IMR-90 (cell line): ENCODE measurements at regions not wholly inside any gene's neighbourhood (a gene's known extent, or its start where the extent isn't known, plus 50 kb on each side); places are given as distances from the start of the nearest gene placed in this dataset.

Source experiments
- ATAC-seq: fragments of 200-7000 bp; cut with Tn5 transposase; 2 replicates; pipeline ENCODE4 v1.9.1; 2020; ENCODE audit warnings: low read depth, mild to moderate bottlenecking, moderate library complexity
- BruUV-seq: library from RNA; stranded (reverse); fragments of 400-500 nt; replicated peaks from 2 replicates; lab custom pipeline; 2021; lab: Mats Ljungman, UMichigan
- CTCF ChIA-PET: fragments of 300-600 bp; formaldehyde crosslinking; extraction: SDS; loops from one replicate; lab custom pipeline; 2021; ENCODE audit warnings: antibody characterized with exemption; lab: Yijun Ruan, JAX
- POLR2A ChIA-PET: fragments of 300-600 bp; sonication (Branson Sonifier 250); formaldehyde crosslinking; loops from one replicate; lab custom pipeline; 2022; ENCODE audit warnings: antibody characterized with exemption; ENCODE audit not compliant: unreplicated experiment; lab: Charles Lee
- DNase-seq: peaks from one replicate; pipeline ENCODE4 v3.0.0; 2013
- H2AFZ ChIP-seq: replicated peaks from 2 replicates; pipeline ENCODE3; 2013; ENCODE audit warnings: low read length, mild to moderate bottlenecking; ENCODE audit not compliant: poor library complexity
- H2AK5ac ChIP-seq: 2 replicates; pipeline ENCODE4 v1.6.1; 2013; ENCODE audit warnings: low read depth, low read length, inconsistent platforms
- H2AK9ac ChIP-seq: replicated peaks from 2 replicates; pipeline ENCODE3; 2013; ENCODE audit warnings: mild to moderate bottlenecking, low read depth, low read length, moderate library complexity; ENCODE audit not compliant: poor library complexity
- H2BK120ac ChIP-seq: 2 replicates; pipeline ENCODE4 v1.6.1; 2013; ENCODE audit warnings: low read depth, low read length, inconsistent platforms
- H2BK15ac ChIP-seq: 3 replicates; pipeline ENCODE4 v1.6.1; 2013; ENCODE audit warnings: low read depth, low read length, inconsistent platforms
- H2BK20ac ChIP-seq: 2 replicates; pipeline ENCODE4 v1.6.1; 2013; ENCODE audit warnings: low read depth, mild to moderate bottlenecking, inconsistent platforms, low read length, moderate library complexity
- H2BK5ac ChIP-seq: 2 replicates; pipeline ENCODE4 v1.6.1; 2013; ENCODE audit warnings: mild to moderate bottlenecking, low read depth, low read length, inconsistent platforms; ENCODE audit not compliant: poor library complexity, severe bottlenecking
- H3K14ac ChIP-seq: replicated peaks from 2 replicates; pipeline ENCODE4 v1.6.1; 2013; ENCODE audit warnings: low read depth, low read length, inconsistent platforms
- H3K18ac ChIP-seq: 2 replicates; pipeline ENCODE4 v1.6.1; 2013; ENCODE audit warnings: low read depth, low read length, control low read depth
- H3K23ac ChIP-seq: 2 replicates; pipeline ENCODE4 v1.6.1; 2013; ENCODE audit warnings: low read depth, low read length, inconsistent platforms
- H3K27ac ChIP-seq: 2 replicates; pipeline ENCODE4 v1.5.1; 2013; ENCODE audit warnings: mild to moderate bottlenecking, control low read depth, low read length; ENCODE audit not compliant: insufficient read depth
- H3K27me3 ChIP-seq: 2 replicates; pipeline ENCODE4 v1.6.1; 2013; ENCODE audit warnings: low read length; ENCODE audit not compliant: control insufficient read depth, insufficient read depth
- H3K36me3 ChIP-seq: 2 replicates; pipeline ENCODE4 v1.6.1; 2013; ENCODE audit warnings: low read length, mixed read lengths; ENCODE audit not compliant: control insufficient read depth, insufficient read depth
- H3K4ac ChIP-seq: 2 replicates; pipeline ENCODE4 v1.6.1; 2013; ENCODE audit warnings: low read depth, low read length, inconsistent platforms
- H3K4me1 ChIP-seq: 2 replicates; pipeline ENCODE4 v1.6.1; 2013; ENCODE audit warnings: low read length, mixed read lengths; ENCODE audit not compliant: control insufficient read depth, insufficient read depth
- H3K4me2 ChIP-seq: 2 replicates; pipeline ENCODE4 v1.6.1; 2013; ENCODE audit warnings: low read depth, mild to moderate bottlenecking, control low read depth, low read length, moderate library complexity
- H3K4me3 ChIP-seq: 2 replicates; pipeline ENCODE4 v1.5.1; 2013; ENCODE audit warnings: low read depth, mild to moderate bottlenecking, control low read depth, low read length, moderate library complexity; ENCODE audit not compliant: insufficient read depth
- H3K56ac ChIP-seq: 2 replicates; pipeline ENCODE4 v1.6.1; 2013; ENCODE audit warnings: low read length, inconsistent platforms; ENCODE audit not compliant: insufficient read depth; ENCODE audit errors: extremely low read depth
- H3K79me1 ChIP-seq, 2 experiments: 2 replicates each; pipeline ENCODE4 v1.6.1; 2013; ENCODE audit warnings: low read length in 2 of 2, inconsistent platforms in 1 of 2, low read depth in 1 of 2
- H3K9ac ChIP-seq: 2 replicates; pipeline ENCODE4 v1.6.1; 2013; ENCODE audit warnings: low read depth, low read length, control low read depth
- H3K9me1 ChIP-seq: 2 replicates; pipeline ENCODE4 v1.6.1; 2013; ENCODE audit warnings: low read length, inconsistent platforms; ENCODE audit not compliant: insufficient read depth
- H3K9me3 ChIP-seq: 2 replicates; pipeline ENCODE4 v1.6.1; 2013; ENCODE audit warnings: low read length; ENCODE audit not compliant: control insufficient read depth, insufficient read depth
- H4K20me1 ChIP-seq: 2 replicates; pipeline ENCODE4 v1.6.1; 2013; ENCODE audit warnings: low read length, inconsistent platforms; ENCODE audit not compliant: insufficient read depth
- H4K5ac ChIP-seq: 2 replicates; pipeline ENCODE4 v1.6.1; 2013; ENCODE audit warnings: mild to moderate bottlenecking, low read depth, low read length, control low read depth
- H4K8ac ChIP-seq, 2 experiments: 2 replicates each; pipeline ENCODE4 v1.6.1; 2013; ENCODE audit warnings: low read depth in 2 of 2, low read length in 2 of 2, control low read depth in 1 of 2, inconsistent platforms in 1 of 2
- H4K91ac ChIP-seq: 2 replicates; pipeline ENCODE4 v1.6.1; 2013; ENCODE audit warnings: low read depth, low read length, inconsistent platforms; ENCODE audit not compliant: insufficient read depth
- BHLHE40 ChIP-seq: fragments of 150-350 bp; IDR thresholded peaks from 2 replicates; pipeline ENCODE4 v1.6.1; 2016; ENCODE audit warnings: mild to moderate bottlenecking, low read depth, low read length
- CEBPB ChIP-seq: IDR thresholded peaks from 2 replicates; pipeline ENCODE4 v1.6.1; 2012; ENCODE audit warnings: low read depth, low read length, improper control_type of control experiment
- CHD1 ChIP-seq: IDR thresholded peaks from 2 replicates; pipeline ENCODE4 v1.6.1; 2012; ENCODE audit warnings: low read depth, low read length, improper control_type of control experiment
- CTCF ChIP-seq: conservative IDR thresholded peaks from 2 replicates; pipeline ENCODE4 v1.5.1; 2012; ENCODE audit warnings: mild to moderate bottlenecking, low read depth, low read length, improper control_type of control experiment
- ELK1 ChIP-seq: fragments of 150-350 bp; IDR thresholded peaks from 2 replicates; pipeline ENCODE4 v1.6.1; 2016; ENCODE audit warnings: low read depth, mild to moderate bottlenecking, low read length, moderate library complexity, borderline replicate concordance
- MAFK ChIP-seq: IDR thresholded peaks from 2 replicates; pipeline ENCODE4 v1.6.1; 2012; ENCODE audit warnings: low read depth, low read length, improper control_type of control experiment
- MAZ ChIP-seq: IDR thresholded peaks from 2 replicates; pipeline ENCODE4 v1.6.1; 2012; ENCODE audit warnings: low read depth, mild to moderate bottlenecking, low read length, improper control_type of control experiment, moderate library complexity, borderline replicate concordance
- MXI1 ChIP-seq: IDR thresholded peaks from 2 replicates; pipeline ENCODE4 v1.6.1; 2012; ENCODE audit warnings: low read depth, mild to moderate bottlenecking, low read length, moderate library complexity, borderline replicate concordance
- POLR2A ChIP-seq: IDR thresholded peaks from 2 replicates; pipeline ENCODE4 v1.6.1; 2012; ENCODE audit warnings: mild to moderate bottlenecking, low read depth, low read length
- RAD21 ChIP-seq: IDR thresholded peaks from 2 replicates; pipeline ENCODE4 v1.6.1; 2012; ENCODE audit warnings: low read length, improper control_type of control experiment
- RCOR1 ChIP-seq: IDR thresholded peaks from 2 replicates; pipeline ENCODE4 v1.6.1; 2012; ENCODE audit warnings: mild to moderate bottlenecking, low read length, improper control_type of control experiment; ENCODE audit not compliant: insufficient replicate concordance
- RFX5 ChIP-seq: IDR thresholded peaks from 2 replicates; pipeline ENCODE4 v1.8.0; 2012; ENCODE audit warnings: low read depth, mild to moderate bottlenecking, low read length, moderate library complexity
- SMC3 ChIP-seq: fragments of 150-350 bp; IDR thresholded peaks from 2 replicates; pipeline ENCODE4 v1.6.1; 2016; ENCODE audit warnings: low read depth, mild to moderate bottlenecking, antibody characterized with exemption, low read length, moderate library complexity
- USF2 ChIP-seq: fragments of 150-350 bp; IDR thresholded peaks from 2 replicates; pipeline ENCODE4 v1.6.1; 2017; ENCODE audit warnings: mild to moderate bottlenecking, antibody characterized with exemption, low read length, low read depth
- WGBS, 2 experiments: methylation state at CpG; one replicate each; pipeline versions ENCODE4 v1.1.5 to v1.1.7; 2013; ENCODE audit warnings: missing lambda C conversion rate in 2 of 2; ENCODE audit not compliant: insufficient read length in 1 of 2; ENCODE audit errors: extremely low coverage in 2 of 2; 5-methylcytosine and 5-hydroxymethylcytosine counted together
- dilution Hi-C: fragments of 300-500 bp; cut with HindIII; formaldehyde crosslinking; loops from one replicate; pipeline ENCODE4 v1.14.3; 2018; ENCODE audit warnings: low sequenced_read_pairs; ENCODE audit not compliant: unreplicated experiment
- in situ Hi-C: fragments of 300-500 bp; cut with MboI; formaldehyde crosslinking; loops from 3 replicates; pipeline ENCODE4 v1.14.3; 2019; ENCODE audit warnings: low sequenced_read_pairs, inconsistent platforms, mixed read lengths
- intact Hi-C: fragments of 100-400 bp; cut with micrococcal nuclease; formaldehyde crosslinking; loops from 2 replicates; pipeline ENCODE4 v1.10.0; 2022

DNA sequence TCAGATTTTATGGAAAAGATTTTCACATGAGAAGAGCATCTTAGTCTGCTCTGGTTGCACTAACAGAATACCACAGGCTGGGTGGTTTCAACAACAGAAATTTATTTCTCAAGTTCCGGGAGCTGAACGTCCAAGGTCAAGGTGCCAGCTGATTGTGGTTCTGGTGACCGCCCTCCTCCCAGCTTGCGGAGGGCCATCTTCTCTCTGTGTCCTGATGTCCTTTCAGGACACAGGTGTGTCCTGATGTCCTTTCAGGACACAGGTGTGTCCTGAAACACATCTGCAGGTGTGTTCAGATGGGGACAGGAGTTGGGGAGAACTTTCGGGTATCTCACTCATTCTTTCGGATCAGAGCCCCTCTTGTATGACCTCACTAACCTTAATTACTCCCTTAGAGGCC, 374.9 kb downstream of the SOX11 start:
- Histone ChIP-seq H3K4me1 (no peaks in the 10 kb centered on the region), H3K56ac (no peak overlapping the region), H2BK120ac (no peak overlapping the region), H3K27ac (no peak overlapping the region), H2BK20ac (no peak overlapping the region), H3K14ac (no peak overlapping the region), H3K4ac (no peak overlapping the region), H3K23ac (no peak overlapping the region), H3K36me3 (no peaks in the 10 kb centered on the region), H3K9ac (no peak overlapping the region), H2BK5ac (no peak overlapping the region), H2AFZ (no peak overlapping the region), H3K79me1 (no peaks in the 10 kb centered on the region), H3K27me3 (no peaks in the 10 kb centered on the region), H2BK15ac (no peak overlapping the region), H2AK9ac (no peak overlapping the region), H4K5ac (no peak overlapping the region), H3K9me1 (no peaks in the 10 kb centered on the region), H3K4me2 (no peak overlapping the region), H3K4me3 (no peak overlapping the region), H2AK5ac (no peak overlapping the region), H3K18ac (no peak overlapping the region), H4K20me1 (no peaks in the 10 kb centered on the region), H4K8ac (no peak overlapping the region), H4K91ac (no peak overlapping the region), H3K9me3 (no peaks in the 10 kb centered on the region)
- in situ Hi-C loops, result no loop called here
- no TSS peak for BruUV-seq
- CTCF ChIA-PET, result no interaction called here
- POLR2A ChIA-PET, result no interaction called here
- no CpG with 5 or more reads among the region's 6 CpGs for WGBS, 2 experiments
- ATAC-seq, result no peak
- TF ChIP-seq SMC3 (no peak), MAFK (no peak), MAZ (no peak), RFX5 (no peak), ELK1 (no peak), USF2 (no peak), MXI1 (no peak), CHD1 (no peak), CEBPB (no peak), RCOR1 (no peak), RAD21 (no peak), POLR2A (no peak), CTCF (no peak), BHLHE40 (no peak)
- intact Hi-C loops, result no loop called here
- no peak for DNase-seq
- dilution Hi-C loops, result no loop called here
